ENCODE measurements at regions not wholly inside any gene's neighbourhood (a gene's known extent, or its start where the extent isn't known, plus 50 kb on each side); places are given as distances from the start of the nearest gene placed in this dataset.

GRCh38 chr3:181912384-181912783 is 200.7 kb downstream of the SOX2 start:
- H3K27ac Mint-ChIP-seq = no peak overlapping the region
- peaks cover 6% of the 10 kb centered on the region for H3K4me1 Mint-ChIP-seq (ENCODE audit: low read depth)
- DNase-seq (ENCODE audit: low spot score, unreplicated experiment) = no peak
- no peak for TF ChIP-seq CTCF (IDR thresholded peaks at IDR 0.05; ENCODE audit: unreplicated experiment)
- H3K4me3 Mint-ChIP-seq (ENCODE audit: low read depth) = no peak overlapping the region
- peaks cover 16% of the 10 kb centered on the region for H3K27me3 Mint-ChIP-seq
- H3K36me3 Mint-ChIP-seq (ENCODE audit: insufficient read depth) = no peaks in the 10 kb centered on the region
- H3K9me3 Mint-ChIP-seq (ENCODE audit: low read depth) = no peaks in the 10 kb centered on the region

- H3K4me1 Mint-ChIP-seq (ENCODE audit: low read depth) = peaks cover 2% of the 10 kb centered on the region
- no peak overlapping the region for H3K27ac Mint-ChIP-seq
- no peak for TF ChIP-seq CTCF (IDR thresholded peaks at IDR 0.05; ENCODE audit: unreplicated experiment)
- no peak for DNase-seq (ENCODE audit: low spot score, unreplicated experiment)
- H3K27me3 Mint-ChIP-seq = peaks cover 19% of the 10 kb centered on the region
- H3K4me3 Mint-ChIP-seq (ENCODE audit: low read depth) = no peak overlapping the region
- no peaks in the 10 kb centered on the region for H3K9me3 Mint-ChIP-seq (ENCODE audit: low read depth)
- H3K36me3 Mint-ChIP-seq (ENCODE audit: insufficient read depth) = no peaks in the 10 kb centered on the region
Observed at GRCh38 chr3:181913254-181913653, 201.5 kb downstream of the SOX2 start.

DNA sequence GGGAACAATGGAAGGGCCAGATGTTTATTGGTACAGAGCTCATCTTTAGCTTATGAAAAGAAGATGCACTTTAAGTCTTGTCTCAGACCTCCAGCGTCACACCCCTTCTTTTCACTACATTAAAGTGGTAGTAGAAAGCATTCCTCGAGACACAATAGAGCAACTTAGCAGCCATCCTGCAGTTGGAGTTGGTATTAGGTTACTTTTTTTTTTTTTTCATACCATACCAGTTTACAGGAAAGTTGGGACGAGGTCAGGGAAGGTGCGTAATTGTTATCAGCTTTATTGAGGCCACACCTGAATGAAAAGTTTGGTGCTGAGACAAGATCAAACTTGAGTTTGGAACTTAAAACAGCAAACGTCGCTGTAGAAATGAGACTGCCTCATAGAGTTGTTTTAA is 203.8 kb downstream of the SOX2 start:
- H3K4me3 Mint-ChIP-seq (ENCODE audit: low read depth) = no peak overlapping the region
- H3K36me3 Mint-ChIP-seq (ENCODE audit: insufficient read depth) = no peaks in the 10 kb centered on the region
- H3K27me3 Mint-ChIP-seq = peaks cover 19% of the 10 kb centered on the region
- no peak for DNase-seq (ENCODE audit: low spot score, unreplicated experiment)
- no peak overlapping the region for H3K27ac Mint-ChIP-seq
- H3K9me3 Mint-ChIP-seq (ENCODE audit: low read depth) = no peaks in the 10 kb centered on the region
- TF ChIP-seq CTCF (IDR thresholded peaks at IDR 0.05; ENCODE audit: unreplicated experiment) = no peak
- H3K4me1 Mint-ChIP-seq (ENCODE audit: low read depth) = peaks cover 2% of the 10 kb centered on the region

- Mint-ChIP-seq H3K27me3 (peaks cover 19% of the 10 kb centered on the region), H3K4me3 (ENCODE audit: low read depth) (no peak overlapping the region), H3K27ac (no peak overlapping the region), H3K4me1 (ENCODE audit: low read depth) (peaks cover 2% of the 10 kb centered on the region), H3K9me3 (ENCODE audit: low read depth) (no peaks in the 10 kb centered on the region), H3K36me3 (ENCODE audit: insufficient read depth) (no peaks in the 10 kb centered on the region)
- TF ChIP-seq CTCF (IDR thresholded peaks at IDR 0.05; ENCODE audit: unreplicated experiment) = no peak
- DNase-seq (ENCODE audit: low spot score, unreplicated experiment) = no peak
Observed at GRCh38 chr3:181916013-181916412, 204.3 kb downstream of the SOX2 start.

GRCh38 chr3:181917027-181917426 is 205.3 kb downstream of the SOX2 start:
- H3K27ac Mint-ChIP-seq = no peak overlapping the region
- no peaks in the 10 kb centered on the region for H3K9me3 Mint-ChIP-seq (ENCODE audit: low read depth)
- no peaks in the 10 kb centered on the region for H3K36me3 Mint-ChIP-seq (ENCODE audit: insufficient read depth)
- peaks cover 2% of the 10 kb centered on the region for H3K4me1 Mint-ChIP-seq (ENCODE audit: low read depth)
- DNase-seq (ENCODE audit: low spot score, unreplicated experiment) = no peak
- H3K27me3 Mint-ChIP-seq = peaks cover 19% of the 10 kb centered on the region
- H3K4me3 Mint-ChIP-seq (ENCODE audit: low read depth) = no peak overlapping the region
- no peak for TF ChIP-seq CTCF (IDR thresholded peaks at IDR 0.05; ENCODE audit: unreplicated experiment)

Measured in progenitor cell of endocrine pancreas (in vitro differentiated cells).